ENCODE measurements at regions not wholly inside any gene's neighbourhood (a gene's known extent, or its start where the extent isn't known, plus 50 kb on each side); places are given as distances from the start of the nearest gene placed in this dataset.

DNA sequence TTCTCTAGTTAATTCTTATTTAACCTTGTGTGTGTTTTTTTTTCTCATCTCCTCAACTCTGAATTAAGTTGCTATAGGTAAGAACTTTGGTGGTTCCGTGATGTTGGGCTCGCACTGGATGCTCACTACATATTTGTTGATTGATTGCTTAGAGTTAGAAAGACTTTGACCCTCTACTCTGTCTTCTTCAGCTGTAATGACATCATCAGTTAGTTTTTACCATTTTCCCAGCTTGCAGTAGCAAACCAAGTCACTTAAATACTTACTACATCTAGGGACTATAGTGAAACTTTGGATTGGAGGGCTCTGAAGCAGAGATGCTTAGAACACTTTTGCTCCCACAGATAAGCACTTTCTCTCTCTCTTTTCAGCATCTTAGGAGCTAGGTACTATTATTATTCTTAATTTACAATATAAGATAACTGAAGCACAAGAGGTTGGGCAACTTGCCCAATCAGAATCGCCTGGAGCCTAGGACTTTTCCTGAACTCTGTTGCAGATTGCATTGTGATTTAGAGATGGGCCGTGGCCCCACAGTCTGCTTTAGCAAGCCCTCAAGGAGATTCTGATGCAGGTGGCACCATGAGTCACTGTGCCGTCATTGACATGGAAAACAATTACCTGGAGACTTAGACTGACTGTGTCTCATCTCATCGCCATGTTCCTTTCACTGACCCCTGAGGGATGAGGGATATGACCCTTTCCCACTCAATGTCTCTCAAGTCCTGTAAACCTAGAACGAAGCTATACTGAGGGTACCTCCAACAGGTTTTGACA lies 471.9 kb upstream of the PODXL start:
- 83 to 85% methylated on average over 7 of the region's 7 CpGs for WGBS, 2 donors
- DNase-seq (no peak), ATAC-seq (no peak)
- Histone ChIP-seq H3K9me3 (no peaks in the 10 kb centered on the region), H3K4me1 (peaks cover 19% of the 10 kb centered on the region), H3K27me3 (no peaks in the 10 kb centered on the region), H3K27ac (no peak overlapping the region), H3K4me3 (no peak overlapping the region), H3K36me3 (replicated peaks in 1 of 2; ENCODE audit: insufficient read depth in 1 of 2, low read depth in 2 of 2) (no peaks in the 10 kb centered on the region)
- no peak for TF ChIP-seq POLR2A (IDR thresholded peaks at IDR 0.05)
- TF ChIP-seq, protein P1, sequence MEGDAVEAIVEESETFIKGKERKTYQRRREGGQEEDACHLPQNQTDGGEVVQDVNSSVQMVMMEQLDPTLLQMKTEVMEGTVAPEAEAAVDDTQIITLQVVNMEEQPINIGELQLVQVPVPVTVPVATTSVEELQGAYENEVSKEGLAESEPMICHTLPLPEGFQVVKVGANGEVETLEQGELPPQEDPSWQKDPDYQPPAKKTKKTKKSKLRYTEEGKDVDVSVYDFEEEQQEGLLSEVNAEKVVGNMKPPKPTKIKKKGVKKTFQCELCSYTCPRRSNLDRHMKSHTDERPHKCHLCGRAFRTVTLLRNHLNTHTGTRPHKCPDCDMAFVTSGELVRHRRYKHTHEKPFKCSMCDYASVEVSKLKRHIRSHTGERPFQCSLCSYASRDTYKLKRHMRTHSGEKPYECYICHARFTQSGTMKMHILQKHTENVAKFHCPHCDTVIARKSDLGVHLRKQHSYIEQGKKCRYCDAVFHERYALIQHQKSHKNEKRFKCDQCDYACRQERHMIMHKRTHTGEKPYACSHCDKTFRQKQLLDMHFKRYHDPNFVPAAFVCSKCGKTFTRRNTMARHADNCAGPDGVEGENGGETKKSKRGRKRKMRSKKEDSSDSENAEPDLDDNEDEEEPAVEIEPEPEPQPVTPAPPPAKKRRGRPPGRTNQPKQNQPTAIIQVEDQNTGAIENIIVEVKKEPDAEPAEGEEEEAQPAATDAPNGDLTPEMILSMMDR (IDR thresholded peaks at IDR 0.05) = no peak
- intact Hi-C loops (cut with DNase I) = loop anchor here (10.0 kb wide), 1 partner anchor 176 kb away; no protein-coding TSS in a partner anchor

DNA sequence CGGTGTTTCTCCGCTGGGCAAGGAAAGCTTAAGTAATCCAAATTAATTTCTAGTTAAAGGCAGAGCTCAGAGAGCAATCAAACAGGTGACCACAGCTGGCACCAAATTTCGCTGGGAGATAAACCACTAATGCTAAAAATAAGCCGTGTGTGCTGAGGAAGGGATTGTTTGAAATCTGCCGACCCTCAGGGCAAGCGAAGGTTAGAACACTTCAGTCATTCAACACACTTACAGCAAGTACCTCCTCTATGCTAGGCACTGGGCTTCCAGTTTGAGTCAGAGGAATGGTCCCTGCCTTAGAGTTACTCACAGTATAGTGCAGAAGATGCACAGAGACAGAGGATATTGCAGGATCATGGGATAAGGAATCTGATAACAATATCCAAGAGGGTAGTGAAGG lies 467.9 kb upstream of the PODXL start:
- ATAC-seq (no peak), DNase-seq (no peak)
- intact Hi-C loops (cut with DNase I) = loop anchor here (10.0 kb wide), 1 partner anchor 181 kb away; no protein-coding TSS in a partner anchor
- no peak for TF ChIP-seq POLR2A (IDR thresholded peaks at IDR 0.05)
- TF ChIP-seq, protein P1 (IDR thresholded peaks at IDR 0.05) = no peak
- Histone ChIP-seq H3K27ac (no peak overlapping the region), H3K4me1 (peaks cover under 1% of the 10 kb centered on the region), H3K9me3 (no peaks in the 10 kb centered on the region), H3K36me3 (replicated peaks in 1 of 2; ENCODE audit: insufficient read depth in 1 of 2, low read depth in 2 of 2) (no peaks in the 10 kb centered on the region), H3K4me3 (no peak overlapping the region), H3K27me3 (no peaks in the 10 kb centered on the region)
- 52 to 54% methylated on average over 6 of the region's 6 CpGs for WGBS, 2 donors

DNA sequence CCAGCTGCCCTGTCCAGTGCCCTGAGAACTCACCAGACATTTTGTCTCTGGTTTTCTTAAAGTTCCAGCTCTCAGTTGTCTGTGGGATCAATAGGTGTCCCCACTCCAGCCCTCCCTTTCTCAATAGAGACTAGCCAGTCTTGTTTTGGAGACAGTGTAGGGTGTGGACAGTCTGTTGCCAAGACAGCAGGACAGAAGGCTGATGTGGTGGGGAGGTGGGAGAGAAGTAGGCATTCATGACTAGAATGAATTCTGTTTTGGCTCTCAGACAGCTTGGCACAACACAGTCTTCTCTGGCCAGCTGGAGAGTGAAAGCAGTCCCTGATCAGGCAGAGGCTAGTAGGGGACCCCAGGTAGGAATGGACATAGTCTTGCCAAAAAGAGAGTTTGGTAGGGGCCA lies 467.0 kb upstream of the PODXL start:
- Histone ChIP-seq H3K4me3 (no peak overlapping the region), H3K4me1 (no peaks in the 10 kb centered on the region), H3K27me3 (no peaks in the 10 kb centered on the region), H3K36me3 (replicated peaks in 1 of 2; ENCODE audit: insufficient read depth in 1 of 2, low read depth in 2 of 2) (no peaks in the 10 kb centered on the region), H3K9me3 (no peaks in the 10 kb centered on the region), H3K27ac (no peak overlapping the region)
- ATAC-seq (no peak), DNase-seq (no peak)
- intact Hi-C loops (cut with DNase I) = loop anchor here (10.0 kb wide), 1 partner anchor 181 kb away; no protein-coding TSS in a partner anchor
- TF ChIP-seq POLR2A (IDR thresholded peaks at IDR 0.05) = no peak
- TF ChIP-seq, protein P1 (IDR thresholded peaks at IDR 0.05) = no peak

DNA sequence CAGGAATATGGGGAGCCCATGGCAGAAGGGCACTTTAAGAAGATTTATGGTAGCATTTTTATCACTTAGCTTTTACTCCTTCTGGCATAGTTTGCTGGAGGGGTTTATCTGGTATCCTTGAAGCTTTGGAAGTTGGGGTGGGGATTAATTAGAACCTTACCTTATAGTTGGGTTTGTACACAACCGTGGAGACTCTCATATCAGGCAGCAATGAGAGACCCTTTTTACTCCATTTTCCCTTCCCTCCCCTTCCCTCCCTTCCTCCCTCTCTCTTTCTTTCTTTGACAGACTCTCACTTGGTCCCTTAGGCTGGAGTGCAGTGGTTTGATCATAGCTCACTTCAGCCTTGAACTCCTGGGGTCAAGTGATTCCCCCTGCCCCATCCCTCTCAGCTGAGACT lies 465.8 kb upstream of the PODXL start:
- Histone ChIP-seq H3K9me3 (no peaks in the 10 kb centered on the region), H3K4me1 (no peaks in the 10 kb centered on the region), H3K27ac (no peak overlapping the region), H3K4me3 (no peak overlapping the region), H3K27me3 (no peaks in the 10 kb centered on the region), H3K36me3 (replicated peaks in 1 of 2; ENCODE audit: insufficient read depth in 1 of 2, low read depth in 2 of 2) (no peaks in the 10 kb centered on the region)
- DNase-seq = no peak
- TF ChIP-seq, protein P1 (IDR thresholded peaks at IDR 0.05) = no peak
- TF ChIP-seq POLR2A (IDR thresholded peaks at IDR 0.05) = no peak
- ATAC-seq = no peak
- intact Hi-C loops (cut with DNase I) = loop anchor here (10.0 kb wide), 1 partner anchor 183 kb away; no protein-coding TSS in a partner anchor
- WGBS, 2 donors = 77 to 88% methylated on average over 1 of the region's 1 CpG

DNA sequence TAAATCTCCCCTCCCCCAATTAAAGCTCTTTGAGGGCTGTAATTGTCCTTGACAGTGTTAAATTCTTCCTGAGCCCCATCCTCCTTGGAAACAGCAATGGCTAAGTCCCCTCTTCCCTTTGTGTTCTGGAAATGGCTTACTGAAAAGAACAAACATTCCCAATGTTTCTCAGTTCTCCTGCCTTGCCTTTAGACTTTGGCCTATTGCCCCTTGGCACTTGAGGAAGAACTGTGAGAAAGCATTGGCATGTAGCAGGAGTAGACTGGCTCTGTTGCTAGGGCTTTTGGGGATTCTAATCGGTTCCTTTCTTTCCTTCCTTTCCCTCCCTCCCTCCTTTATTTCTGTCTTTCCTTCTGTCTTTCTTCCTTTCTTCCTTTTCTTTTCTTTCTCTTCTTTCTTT lies 463.3 kb upstream of the PODXL start:
- intact Hi-C loops (cut with DNase I) = loop anchor here (10.0 kb wide), 1 partner anchor 185 kb away; no protein-coding TSS in a partner anchor
- Histone ChIP-seq H3K27ac (no peak overlapping the region), H3K9me3 (no peaks in the 10 kb centered on the region), H3K27me3 (no peaks in the 10 kb centered on the region), H3K4me1 (no peaks in the 10 kb centered on the region), H3K4me3 (no peak overlapping the region), H3K36me3 (replicated peaks in 1 of 2; ENCODE audit: insufficient read depth in 1 of 2, low read depth in 2 of 2) (no peaks in the 10 kb centered on the region)
- DNase-seq (no peak), ATAC-seq (no peak)
- 47 to 59% methylated on average over 1 of the region's 1 CpG for WGBS, 2 donors
- TF ChIP-seq, protein P1 (IDR thresholded peaks at IDR 0.05) = no peak
- TF ChIP-seq POLR2A (IDR thresholded peaks at IDR 0.05) = no peak

Measured in body of pancreas (tissue), 4 donors.